Natural killer cell (primary cell): ENCODE measurements at regions not wholly inside any gene's neighbourhood (a gene's known extent, or its start where the extent isn't known, plus 50 kb on each side); places are given as distances from the start of the nearest gene placed in this dataset.

Experiments
- ATAC-seq, 3 donors: fragments of 150-1000 bp in 2 of 3; fragments of 200-7000 bp in 1 of 3; cut with Tn5 transposase; 1 replicate in 1 of 3; 2 replicates in 2 of 3; pipeline ENCODE4 v1.10.0; 2021; ENCODE audit warnings: mild to moderate bottlenecking in 2 of 3, moderate library complexity in 2 of 3
- DNase-seq, 2 donors: peaks; one replicate each; pipeline versions ENCODE4 v3.0.0 to v3.0.0-alpha.2; 2013 to 2021; ENCODE audit warnings: mixed read lengths in 1 of 2
- H3K27ac ChIP-seq: one replicate; pipeline ENCODE4 v1.5.1; 2013; ENCODE audit warnings: mild to moderate bottlenecking, low read length
- H3K27me3 ChIP-seq: one replicate; pipeline ENCODE4 v1.6.1; 2013; ENCODE audit warnings: low read length; ENCODE audit not compliant: control insufficient read depth, insufficient read depth
- H3K36me3 ChIP-seq: one replicate; pipeline ENCODE4 v1.6.1; 2013; ENCODE audit warnings: low read length; ENCODE audit not compliant: control insufficient read depth, insufficient read depth
- H3K4me1 ChIP-seq: one replicate; pipeline ENCODE4 v1.6.1; 2013; ENCODE audit warnings: low read length; ENCODE audit not compliant: control insufficient read depth, insufficient read depth
- H3K4me3 ChIP-seq: one replicate; pipeline ENCODE4 v1.5.1; 2013; ENCODE audit warnings: low read length
- H3K9me3 ChIP-seq: one replicate; pipeline ENCODE4 v1.6.1; 2013; ENCODE audit warnings: low read length; ENCODE audit not compliant: control insufficient read depth, insufficient read depth
- H3K27ac Mint-ChIP-seq, 2 donors: one replicate each; pipeline ENCODE4 v1.8.0; 2022; ENCODE audit warnings: mild to moderate bottlenecking in 2 of 2, mixed read lengths in 2 of 2, moderate library complexity in 1 of 2
- H3K27me3 Mint-ChIP-seq, 2 donors: one replicate each; pipeline ENCODE4 v1.8.0; 2022; ENCODE audit warnings: low read depth in 2 of 2, mixed read lengths in 2 of 2
- H3K36me3 Mint-ChIP-seq: one replicate; pipeline ENCODE4 v1.8.0; 2022; ENCODE audit warnings: mixed read lengths
- H3K4me1 Mint-ChIP-seq, 2 donors: one replicate each; pipeline ENCODE4 v1.8.0; 2022; ENCODE audit warnings: mixed read lengths in 2 of 2
- H3K4me3 Mint-ChIP-seq: one replicate; pipeline ENCODE4 v1.8.0; 2022; ENCODE audit warnings: mild to moderate bottlenecking, moderate library complexity, mixed read lengths
- H3K9me3 Mint-ChIP-seq, 2 donors: one replicate each; pipeline ENCODE4 v1.8.0; 2022; ENCODE audit warnings: mixed read lengths in 2 of 2
- WGBS: methylation state at CpG from one replicate; pipeline ENCODE4 v1.1.7; 2013; ENCODE audit warnings: missing lambda C conversion rate; ENCODE audit not compliant: insufficient coverage; 5-methylcytosine and 5-hydroxymethylcytosine counted together
- intact Hi-C: fragments of 100-400 bp; cut with micrococcal nuclease; formaldehyde crosslinking; loops from one replicate; pipeline ENCODE4 v1.14.2; 2022
- TF ChIP-seq, protein P1 (sequence below): fragments of 200-600 bp; IDR thresholded peaks from one replicate; pipeline ENCODE4 v1.8.0; 2022; ENCODE audit warnings: antibody characterized with exemption

DNA sequence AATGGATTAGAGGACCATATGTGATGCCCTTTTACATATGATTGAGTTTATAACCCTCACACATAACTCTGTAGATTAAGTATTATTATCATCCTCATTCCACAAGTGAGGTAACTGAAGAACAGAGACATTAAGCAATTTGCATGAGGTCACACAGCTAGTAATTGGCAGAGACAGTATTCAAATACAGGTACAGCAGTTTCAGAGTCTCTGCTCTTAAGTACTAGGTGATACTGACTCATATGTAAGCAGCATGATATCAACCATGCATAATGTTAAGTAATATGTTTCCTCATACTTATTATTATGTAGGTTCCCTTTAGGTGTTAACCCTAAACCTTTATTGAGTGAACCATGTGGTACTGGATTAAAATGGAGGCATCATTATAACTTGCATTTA is 1562.4 kb upstream of the RAG2 start:
- H3K4me3 Mint-ChIP-seq = no peak overlapping the region
- Histone ChIP-seq H3K36me3 (no peaks in the 10 kb centered on the region), H3K4me3 (no peak overlapping the region), H3K27me3 (no peaks in the 10 kb centered on the region), H3K9me3 (no peaks in the 10 kb centered on the region), H3K27ac (no peak overlapping the region), H3K4me1 (peaks cover 4% of the 10 kb centered on the region)
- H3K9me3 Mint-ChIP-seq = no peaks in the 10 kb centered on the region
- TF ChIP-seq, protein P1, sequence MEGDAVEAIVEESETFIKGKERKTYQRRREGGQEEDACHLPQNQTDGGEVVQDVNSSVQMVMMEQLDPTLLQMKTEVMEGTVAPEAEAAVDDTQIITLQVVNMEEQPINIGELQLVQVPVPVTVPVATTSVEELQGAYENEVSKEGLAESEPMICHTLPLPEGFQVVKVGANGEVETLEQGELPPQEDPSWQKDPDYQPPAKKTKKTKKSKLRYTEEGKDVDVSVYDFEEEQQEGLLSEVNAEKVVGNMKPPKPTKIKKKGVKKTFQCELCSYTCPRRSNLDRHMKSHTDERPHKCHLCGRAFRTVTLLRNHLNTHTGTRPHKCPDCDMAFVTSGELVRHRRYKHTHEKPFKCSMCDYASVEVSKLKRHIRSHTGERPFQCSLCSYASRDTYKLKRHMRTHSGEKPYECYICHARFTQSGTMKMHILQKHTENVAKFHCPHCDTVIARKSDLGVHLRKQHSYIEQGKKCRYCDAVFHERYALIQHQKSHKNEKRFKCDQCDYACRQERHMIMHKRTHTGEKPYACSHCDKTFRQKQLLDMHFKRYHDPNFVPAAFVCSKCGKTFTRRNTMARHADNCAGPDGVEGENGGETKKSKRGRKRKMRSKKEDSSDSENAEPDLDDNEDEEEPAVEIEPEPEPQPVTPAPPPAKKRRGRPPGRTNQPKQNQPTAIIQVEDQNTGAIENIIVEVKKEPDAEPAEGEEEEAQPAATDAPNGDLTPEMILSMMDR = no peak
- intact Hi-C loops = no loop called here
- H3K27me3 Mint-ChIP-seq = no peaks in the 10 kb centered on the region
- H3K36me3 Mint-ChIP-seq = no peaks in the 10 kb centered on the region
- DNase-seq (no peak), ATAC-seq (no peak)
- peaks cover 10 to 11% of the 10 kb centered on the region in 2 donors for H3K4me1 Mint-ChIP-seq
- no peak overlapping the region for H3K27ac Mint-ChIP-seq

DNA sequence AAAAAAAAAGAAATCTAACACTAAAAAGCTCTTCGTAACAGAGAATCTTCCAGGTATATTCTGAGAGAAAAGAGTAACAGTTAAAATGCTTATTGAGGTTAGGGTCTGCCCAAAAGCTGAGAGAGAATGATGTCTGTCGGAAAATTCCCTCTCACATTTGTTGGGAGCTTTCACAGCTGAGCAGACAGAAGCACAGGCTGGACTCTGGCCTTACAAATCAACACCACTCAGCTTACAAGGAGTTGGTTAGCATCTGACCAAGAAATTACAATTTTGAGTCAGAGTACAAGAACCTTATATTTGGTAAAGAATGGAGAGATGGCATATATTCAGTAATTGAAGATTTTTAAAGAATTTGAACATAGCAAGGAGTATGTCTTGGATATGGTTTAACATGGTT is 1561.0 kb upstream of the RAG2 start:
- ATAC-seq (no peak), DNase-seq (no peak)
- TF ChIP-seq, protein P1 = no peak
- H3K4me3 Mint-ChIP-seq = no peak overlapping the region
- no peaks in the 10 kb centered on the region for H3K9me3 Mint-ChIP-seq
- intact Hi-C loops = no loop called here
- H3K27me3 ChIP-seq = no peaks in the 10 kb centered on the region
- H3K4me1 Mint-ChIP-seq = peaks cover 12 to 13% of the 10 kb centered on the region in 2 donors
- WGBS = 100% methylated on average over 1 of the region's 2 CpGs
- H3K36me3 ChIP-seq = no peaks in the 10 kb centered on the region
- H3K4me3 ChIP-seq = no peak overlapping the region
- H3K9me3 ChIP-seq = no peaks in the 10 kb centered on the region
- no peaks in the 10 kb centered on the region for H3K36me3 Mint-ChIP-seq
- H3K27ac Mint-ChIP-seq = no peak overlapping the region
- peaks cover 4% of the 10 kb centered on the region for H3K4me1 ChIP-seq
- no peaks in the 10 kb centered on the region for H3K27me3 Mint-ChIP-seq
- H3K27ac ChIP-seq = no peak overlapping the region

DNA sequence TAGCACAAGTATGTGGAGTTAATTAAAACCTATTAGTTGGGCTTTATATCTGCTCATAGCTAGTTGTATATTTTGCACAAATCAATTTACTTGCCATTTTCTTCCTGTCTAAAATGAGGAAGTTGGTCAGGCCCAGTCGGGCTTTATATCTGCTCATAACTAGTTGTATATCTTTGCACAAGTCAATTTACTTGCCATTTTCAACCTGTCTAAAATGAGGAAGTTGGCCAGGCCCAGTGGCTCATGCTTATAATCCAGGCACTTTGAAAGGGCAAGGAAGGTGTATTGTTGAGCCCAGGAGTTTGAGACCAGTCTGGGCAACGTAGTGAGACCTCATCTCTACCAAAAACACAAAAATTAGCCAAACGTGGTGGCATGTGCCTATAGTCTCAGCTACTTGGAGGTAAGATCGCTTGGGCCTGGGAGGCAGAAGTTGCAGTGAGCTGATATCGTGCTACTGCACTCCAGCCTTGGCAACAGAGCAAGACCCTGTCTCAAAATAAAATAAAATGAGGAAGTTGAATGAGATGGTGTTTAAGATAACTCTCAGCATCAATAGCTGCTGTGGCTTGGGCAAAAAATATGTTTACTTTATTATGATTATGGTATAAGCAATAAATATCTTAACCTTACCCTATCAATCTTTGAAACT is 1558.6 kb upstream of the RAG2 start:
- H3K4me1 ChIP-seq = peaks cover 4% of the 10 kb centered on the region
- Mint-ChIP-seq H3K36me3 (no peaks in the 10 kb centered on the region), H3K4me3 (no peak overlapping the region), H3K4me1 (peaks cover 19 to 23% of the 10 kb centered on the region in 2 donors), H3K9me3 (no peaks in the 10 kb centered on the region), H3K27ac (peak overlapping the region in 1 of 2 donors; percentile 27), H3K27me3 (no peaks in the 10 kb centered on the region)
- H3K27ac ChIP-seq = no peak overlapping the region
- DNase-seq (no peak), ATAC-seq (peak in 1 of 3 donors; percentile 18)
- TF ChIP-seq, protein P1 = no peak
- no peaks in the 10 kb centered on the region for H3K27me3 ChIP-seq
- intact Hi-C loops = no loop called here
- H3K4me3 ChIP-seq = no peak overlapping the region
- no peaks in the 10 kb centered on the region for H3K36me3 ChIP-seq
- H3K9me3 ChIP-seq = no peaks in the 10 kb centered on the region
- WGBS = 8% methylated on average over 5 of the region's 5 CpGs

DNA sequence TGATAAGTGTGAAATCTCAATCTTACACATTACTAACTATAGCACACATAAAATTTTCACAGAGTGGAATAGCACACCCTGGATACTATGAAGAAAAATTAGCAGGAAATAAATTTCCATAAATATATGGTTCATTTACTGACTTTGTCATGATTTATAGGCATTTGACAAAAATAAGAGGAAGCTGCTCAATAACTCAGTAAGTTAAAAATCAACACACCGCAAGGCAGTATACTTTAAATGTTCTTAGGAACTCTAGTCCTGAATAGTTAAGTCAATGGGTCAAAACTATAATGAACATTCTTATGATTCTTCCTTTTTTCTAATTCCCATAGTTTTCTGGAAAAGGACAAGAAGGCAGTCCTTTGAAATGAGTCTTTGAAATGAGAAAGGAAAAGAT is 1557.8 kb upstream of the RAG2 start:
- Mint-ChIP-seq H3K9me3 (no peaks in the 10 kb centered on the region), H3K4me3 (no peak overlapping the region), H3K27ac (no peak overlapping the region), H3K36me3 (no peaks in the 10 kb centered on the region), H3K27me3 (no peaks in the 10 kb centered on the region), H3K4me1 (peaks cover 19 to 23% of the 10 kb centered on the region in 2 donors)
- Histone ChIP-seq H3K4me3 (no peak overlapping the region), H3K4me1 (peaks cover 4% of the 10 kb centered on the region), H3K36me3 (no peaks in the 10 kb centered on the region), H3K9me3 (no peaks in the 10 kb centered on the region), H3K27ac (no peak overlapping the region), H3K27me3 (no peaks in the 10 kb centered on the region)
- TF ChIP-seq, protein P1 = no peak
- DNase-seq (no peak), ATAC-seq (no peak)
- intact Hi-C loops = no loop called here
- no CpG with 5 or more reads among the region's 1 CpG for whole genome bisulfite sequencing
